NCI-H345 (cell line): ENCODE measurements at regions not wholly inside any gene's neighbourhood (a gene's known extent, or its start where the extent isn't known, plus 50 kb on each side); places are given as distances from the start of the nearest gene placed in this dataset.
A peak's percentile ranks its signal among the peaks of the same experiment; 100 is the strongest.

Experiments
- DNase-seq: peaks from one replicate; lab custom pipeline; 2025; lab: John Stamatoyannopoulos, UW

- DNase-seq = no peak
Measured at GRCh38 chr11:32204751-32205150, 113.9 kb downstream of the RCN1 start.

- DNase-seq = no peak
Measured at GRCh38 chr11:32210556-32210955, 119.7 kb downstream of the RCN1 start.

- DNase-seq = no peak
Measured at GRCh38 chr11:32213223-32213622, 122.3 kb downstream of the RCN1 start.

GRCh38 chr11:32215157-32215556 lies 124.3 kb downstream of the RCN1 start:
- DNase-seq = no peak

- DNase-seq = no peak
Measured at GRCh38 chr11:32216749-32217148, 125.9 kb downstream of the RCN1 start.

- DNase-seq = no peak
Measured at GRCh38 chr11:32219320-32219719, 128.4 kb downstream of the RCN1 start.

GRCh38 chr11:32221476-32222032 lies 130.7 kb downstream of the RCN1 start:
- DNase-seq = no peak

GRCh38 chr11:32224580-32224979 lies 133.7 kb downstream of the RCN1 start:
- no peak for DNase-seq

- DNase-seq = no peak
Measured at GRCh38 chr11:32225571-32226285, 134.9 kb downstream of the RCN1 start.

- no peak for DNase-seq
Measured at GRCh38 chr11:32226480-32226879, 135.6 kb downstream of the RCN1 start.

GRCh38 chr11:32229576-32230240 lies 138.8 kb downstream of the RCN1 start:
- no peak for DNase-seq

GRCh38 chr11:32231909-32232493 lies 141.1 kb downstream of the RCN1 start:
- DNase-seq = peak; percentile 3

GRCh38 chr11:32232516-32232915 lies 141.6 kb downstream of the RCN1 start:
- no peak for DNase-seq

GRCh38 chr11:32233276-32233675 lies 142.4 kb downstream of the RCN1 start:
- no peak for DNase-seq

- DNase-seq = no peak
Measured at GRCh38 chr11:32233928-32234327, 143.1 kb downstream of the RCN1 start.

GRCh38 chr11:32244453-32244852 lies 153.6 kb downstream of the RCN1 start:
- no peak for DNase-seq

- no peak for DNase-seq
Measured at GRCh38 chr11:32253706-32254105, 162.8 kb downstream of the RCN1 start.

- DNase-seq = no peak
Measured at GRCh38 chr11:32255841-32256240, 165.0 kb downstream of the RCN1 start.

GRCh38 chr11:32256466-32256865 lies 165.6 kb downstream of the RCN1 start:
- no peak for DNase-seq

GRCh38 chr11:32259641-32260081 lies 168.8 kb downstream of the RCN1 start:
- no peak for DNase-seq

GRCh38 chr11:32262367-32262766 lies 171.5 kb downstream of the RCN1 start:
- no peak for DNase-seq

- DNase-seq = no peak
Measured at GRCh38 chr11:32265911-32266310, 169.4 kb downstream of the WT1 start.

GRCh38 chr11:32266601-32267000 lies 168.7 kb downstream of the WT1 start:
- DNase-seq = no peak
